ENCODE measurements at regions not wholly inside any gene's neighbourhood (a gene's known extent, or its start where the extent isn't known, plus 50 kb on each side); places are given as distances from the start of the nearest gene placed in this dataset.

DNA sequence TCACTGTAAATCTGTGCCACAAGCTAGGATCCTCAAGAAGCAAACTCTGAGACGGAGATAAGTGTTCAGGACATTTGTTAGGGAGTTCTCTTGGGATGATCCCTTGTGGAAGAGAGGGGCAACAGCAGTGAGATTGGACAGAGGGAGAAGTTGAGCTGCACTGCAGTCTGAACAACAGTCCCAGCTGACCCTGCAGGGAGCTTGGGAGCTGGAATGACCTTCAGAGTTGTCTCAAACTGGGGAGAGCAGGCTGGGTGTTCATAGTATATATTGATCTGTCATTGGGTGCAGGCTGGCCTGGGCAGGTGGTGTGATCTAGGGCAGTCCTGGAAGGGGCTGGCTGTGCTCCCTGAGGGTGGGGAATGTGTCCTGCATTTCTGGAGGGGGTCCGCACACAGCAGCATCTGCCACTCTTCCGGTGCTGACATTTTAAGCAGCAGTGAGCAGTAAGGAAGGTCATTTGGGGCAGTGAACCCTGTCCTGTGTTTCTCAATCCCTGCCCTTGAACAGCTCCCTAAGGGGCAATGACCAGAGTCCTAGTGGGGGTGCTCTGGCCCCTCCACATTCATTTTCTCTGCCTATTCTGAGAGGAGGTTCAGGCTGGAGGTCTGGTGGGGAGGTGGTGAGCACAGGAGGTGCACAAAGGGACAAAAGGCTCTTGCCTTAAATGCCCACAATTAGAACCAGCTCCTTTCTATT lies 90.2 kb upstream of the PPM1J start:
- TF ChIP-seq POLR2AphosphoS5 (IDR thresholded peaks at IDR 0.05) (no peak), EP300 (IDR thresholded peaks at IDR 0.05) (no peak)

Measured in gastroesophageal sphincter (tissue), 2 donors.